Type B pancreatic cell (in vitro differentiated cells): ENCODE measurements at regions not wholly inside any gene's neighbourhood (a gene's known extent, or its start where the extent isn't known, plus 50 kb on each side); places are given as distances from the start of the nearest gene placed in this dataset.
"Not testable (repeated sequence)": the region's sequence is repeated elsewhere in the genome, so short reads cannot be mapped to it uniquely, and the experiment has no call there.

Experiments used
- DNase-seq: peaks from one replicate; pipeline ENCODE4 v3.0.0; 2021; ENCODE audit warnings: mixed read lengths; ENCODE audit not compliant: unreplicated experiment; ENCODE audit errors: extremely low spot score
- H3K27ac Mint-ChIP-seq: 2 replicates; pipeline ENCODE4 v1.8.0; 2021; ENCODE audit warnings: mild to moderate bottlenecking, mixed read lengths
- H3K27me3 Mint-ChIP-seq: 2 replicates; pipeline ENCODE4 v1.8.0; 2021; ENCODE audit warnings: mixed read lengths
- H3K36me3 Mint-ChIP-seq: 2 replicates; pipeline ENCODE4 v1.8.0; 2021; ENCODE audit warnings: mixed read lengths
- H3K4me1 Mint-ChIP-seq: one replicate; pipeline ENCODE4 v1.8.0; 2021; ENCODE audit warnings: mixed read lengths; ENCODE audit not compliant: unreplicated experiment
- H3K4me3 Mint-ChIP-seq: 2 replicates; pipeline ENCODE4 v1.8.0; 2021; ENCODE audit warnings: mild to moderate bottlenecking, mixed read lengths
- H3K9me3 Mint-ChIP-seq: 2 replicates; pipeline ENCODE4 v1.8.0; 2021; ENCODE audit warnings: mixed read lengths
- CTCF ChIP-seq: fragments of 200-600 bp; sonication (generic); conservative IDR thresholded peaks from 2 replicates; pipeline ENCODE4 v1.5.0; 2021; ENCODE audit warnings: antibody characterized with exemption, mild to moderate bottlenecking

- Mint-ChIP-seq H3K4me3 (no peak overlapping the region), H3K27ac (no peak overlapping the region), H3K27me3 (no peaks in the 10 kb centered on the region), H3K36me3 (no peaks in the 10 kb centered on the region), H3K9me3 (no peaks in the 10 kb centered on the region), H3K4me1 (peaks cover 23% of the 10 kb centered on the region)
- TF ChIP-seq CTCF: no peak
- no peak for DNase-seq
Observed at GRCh38 chr1:234889643-234890042, 239.0 kb downstream of the TOMM20 start.

GRCh38 chr1:234888247-234888646, 240.4 kb downstream of the TOMM20 start:
- H3K9me3 Mint-ChIP-seq, H3K27me3 Mint-ChIP-seq, H3K27ac Mint-ChIP-seq, H3K4me3 Mint-ChIP-seq, DNase-seq, H3K36me3 Mint-ChIP-seq: not testable (repeated sequence)
- H3K4me1 Mint-ChIP-seq: peaks cover 19% of the 10 kb centered on the region

GRCh38 chr1:234887016-234887900, 241.4 kb downstream of the TOMM20 start:
- no peak overlapping the region for H3K4me3 Mint-ChIP-seq
- no peaks in the 10 kb centered on the region for H3K27me3 Mint-ChIP-seq
- H3K27ac Mint-ChIP-seq: no peak overlapping the region
- H3K36me3 Mint-ChIP-seq: no peaks in the 10 kb centered on the region
- no peak for DNase-seq
- H3K4me1 Mint-ChIP-seq: peaks cover 25% of the 10 kb centered on the region
- no peaks in the 10 kb centered on the region for H3K9me3 Mint-ChIP-seq
- TF ChIP-seq CTCF: no peak

- H3K36me3 Mint-ChIP-seq: no peaks in the 10 kb centered on the region
- no peak overlapping the region for H3K27ac Mint-ChIP-seq
- H3K4me1 Mint-ChIP-seq: peaks cover 32% of the 10 kb centered on the region
Observed at GRCh38 chr1:234886081-234886984, 242.3 kb downstream of the TOMM20 start.

GRCh38 chr1:234885601-234886000, 243.0 kb downstream of the TOMM20 start:
- H3K9me3 Mint-ChIP-seq: no peaks in the 10 kb centered on the region
- peaks cover 32% of the 10 kb centered on the region for H3K4me1 Mint-ChIP-seq
- TF ChIP-seq CTCF: no peak
- H3K27ac Mint-ChIP-seq: no peak overlapping the region
- no peak for DNase-seq
- no peaks in the 10 kb centered on the region for H3K27me3 Mint-ChIP-seq
- H3K36me3 Mint-ChIP-seq: no peaks in the 10 kb centered on the region
- no peak overlapping the region for H3K4me3 Mint-ChIP-seq

More at GRCh38 chr1:234886081-234886984, 242.3 kb downstream of the TOMM20 start:
- Mint-ChIP-seq H3K27me3 (no peaks in the 10 kb centered on the region), H3K4me3 (no peak overlapping the region), H3K9me3 (no peaks in the 10 kb centered on the region)
- no peak for TF ChIP-seq CTCF
- DNase-seq: no peak

GRCh38 chr1:234884701-234885100, 243.9 kb downstream of the TOMM20 start:
- TF ChIP-seq CTCF: no peak
- DNase-seq: no peak
- Mint-ChIP-seq H3K4me3 (no peak overlapping the region), H3K4me1 (peaks cover 32% of the 10 kb centered on the region), H3K36me3 (no peaks in the 10 kb centered on the region), H3K27me3 (no peaks in the 10 kb centered on the region), H3K9me3 (no peaks in the 10 kb centered on the region), H3K27ac (no peak overlapping the region)
